Naive B cell (primary cell): ENCODE measurements at regions not wholly inside any gene's neighbourhood (a gene's known extent, or its start where the extent isn't known, plus 50 kb on each side); places are given as distances from the start of the nearest gene placed in this dataset.
"Not testable (repeated sequence)": the region's sequence is repeated elsewhere in the genome, so short reads cannot be mapped to it uniquely, and the experiment has no call there.

ENCODE experiments used
- ATAC-seq, 2 donors: fragments of 150-1000 bp; cut with Tn5 transposase; 2 replicates each; pipeline ENCODE4 v1.10.0; 2021; ENCODE audit warnings: low read depth in 2 of 2, mild to moderate bottlenecking in 2 of 2, moderate library complexity in 2 of 2
- DNase-seq: peaks from one replicate; pipeline ENCODE4 v3.0.0; 2022
- H3K27ac Mint-ChIP-seq, 6 donors: one replicate each; pipeline ENCODE4 v1.8.0; 2020 to 2022; ENCODE audit warnings: mild to moderate bottlenecking in 6 of 6, mixed read lengths in 6 of 6, moderate library complexity in 5 of 6, inconsistent platforms in 2 of 6
- H3K27me3 Mint-ChIP-seq, 3 donors: one replicate each; pipeline ENCODE4 v1.8.0; 2021 to 2022; ENCODE audit warnings: mixed read lengths in 3 of 3, mild to moderate bottlenecking in 1 of 3
- H3K36me3 Mint-ChIP-seq, 2 donors: one replicate each; pipeline ENCODE4 v1.8.0; 2020 to 2022; ENCODE audit warnings: mixed read lengths in 2 of 2, inconsistent platforms in 1 of 2, mild to moderate bottlenecking in 1 of 2
- H3K4me1 Mint-ChIP-seq, 3 donors: one replicate each; pipeline ENCODE4 v1.8.0; 2020 to 2022; ENCODE audit warnings: mixed read lengths in 3 of 3, inconsistent platforms in 1 of 3, mild to moderate bottlenecking in 1 of 3, moderate library complexity in 1 of 3
- H3K4me3 Mint-ChIP-seq, 8 donors: one replicate each; pipeline ENCODE4 v1.8.0; 2020 to 2022; ENCODE audit warnings: mild to moderate bottlenecking in 8 of 8, mixed read lengths in 8 of 8, moderate library complexity in 8 of 8, inconsistent platforms in 2 of 8
- H3K9me3 Mint-ChIP-seq, 7 donors: one replicate each; pipeline ENCODE4 v1.8.0; 2020 to 2022; ENCODE audit warnings: mixed read lengths in 7 of 7, mild to moderate bottlenecking in 5 of 7, inconsistent platforms in 2 of 7, moderate library complexity in 1 of 7

- no peak overlapping the region for H3K4me3 Mint-ChIP-seq
- no peaks in the 10 kb centered on the region for H3K9me3 Mint-ChIP-seq
Observed at GRCh38 chr1:245001252-245001651, 136.9 kb upstream of the HNRNPU start.

GRCh38 chr1:245000872-245001188 is 136.5 kb upstream of the HNRNPU start:
- H3K27me3 Mint-ChIP-seq, result no peaks in the 10 kb centered on the region
- peak; percentile 62 to 66 for ATAC-seq
- no peaks in the 10 kb centered on the region for H3K9me3 Mint-ChIP-seq
- peak overlapping the region in 3 of 6 donors; percentile 36 to 84 (median 50) for H3K27ac Mint-ChIP-seq
- DNase-seq, result no peak
- H3K36me3 Mint-ChIP-seq, result peaks cover 0 to under 1% of the 10 kb centered on the region in 2 donors
- H3K4me1 Mint-ChIP-seq, result peaks cover 6 to 17% (median 12%) of the 10 kb centered on the region in 3 donors
- H3K4me3 Mint-ChIP-seq, result peak overlapping the region in 2 of 8 donors; percentile 26 to 41

More at GRCh38 chr1:245001252-245001651, 136.9 kb upstream of the HNRNPU start:
- Mint-ChIP-seq H3K36me3 (no peaks in the 10 kb centered on the region), H3K27me3 (no peaks in the 10 kb centered on the region), H3K4me1 (peaks cover 6 to 17% (median 12%) of the 10 kb centered on the region in 3 donors), H3K27ac (peak overlapping the region in 1 of 6 donors; percentile 73)
- DNase-seq, result no peak
- no peak for ATAC-seq

- DNase-seq, H3K36me3 Mint-ChIP-seq, H3K27ac Mint-ChIP-seq, H3K9me3 Mint-ChIP-seq, H3K27me3 Mint-ChIP-seq, ATAC-seq: not testable (repeated sequence)
- Mint-ChIP-seq H3K4me3 (peak overlapping the region in 1 of 8 donors; percentile 6), H3K4me1 (peaks cover 6 to 17% (median 15%) of the 10 kb centered on the region in 3 donors)
Observed at GRCh38 chr1:244999644-245000043, 135.3 kb upstream of the HNRNPU start.

- no peak for DNase-seq
- Mint-ChIP-seq H3K9me3 (no peaks in the 10 kb centered on the region), H3K4me3 (no peak overlapping the region), H3K27ac (no peak overlapping the region), H3K27me3 (no peaks in the 10 kb centered on the region), H3K4me1 (peaks cover 6 to 17% (median 15%) of the 10 kb centered on the region in 3 donors), H3K36me3 (peaks cover 0 to 4% of the 10 kb centered on the region in 2 donors)
- no peak for ATAC-seq
Observed at GRCh38 chr1:244998717-244999346, 134.5 kb upstream of the HNRNPU start.

- ATAC-seq, result no peak
- peaks cover 3 to 14% (median 8%) of the 10 kb centered on the region in 3 donors for H3K4me1 Mint-ChIP-seq
- H3K9me3 Mint-ChIP-seq, result no peaks in the 10 kb centered on the region
Observed at GRCh38 chr1:244995602-244996400, 131.5 kb upstream of the HNRNPU start.

GRCh38 chr1:244992833-244993232 is 128.5 kb upstream of the HNRNPU start:
- DNase-seq (no peak), ATAC-seq (no peak)
- Mint-ChIP-seq H3K4me3 (peak overlapping the region in 1 of 8 donors; percentile 29), H3K9me3 (no peaks in the 10 kb centered on the region), H3K27ac (no peak overlapping the region), H3K4me1 (peaks cover 0 to 4% (median 0%) of the 10 kb centered on the region in 3 donors), H3K27me3 (no peaks in the 10 kb centered on the region), H3K36me3 (peaks cover 0 to 4% of the 10 kb centered on the region in 2 donors)

More at GRCh38 chr1:244995602-244996400, 131.5 kb upstream of the HNRNPU start:
- no peak for DNase-seq
- Mint-ChIP-seq H3K4me3 (no peak overlapping the region), H3K27me3 (no peaks in the 10 kb centered on the region), H3K27ac (peak overlapping the region in 1 of 6 donors; percentile 72), H3K36me3 (peaks cover 0 to 4% of the 10 kb centered on the region in 2 donors)

- Mint-ChIP-seq H3K4me1 (peaks cover 11 to 18% (median 18%) of the 10 kb centered on the region in 3 donors), H3K27ac (no peak overlapping the region), H3K4me3 (no peak overlapping the region), H3K9me3 (no peaks in the 10 kb centered on the region), H3K36me3 (no peaks in the 10 kb centered on the region), H3K27me3 (no peaks in the 10 kb centered on the region)
- DNase-seq (no peak), ATAC-seq (no peak)
Observed at GRCh38 chr1:244989813-244990212, 125.5 kb upstream of the HNRNPU start.

GRCh38 chr1:244988521-244988920 is 124.2 kb upstream of the HNRNPU start:
- Mint-ChIP-seq H3K36me3 (no peaks in the 10 kb centered on the region), H3K27me3 (no peaks in the 10 kb centered on the region)
- no peak for DNase-seq

GRCh38 chr1:244980605-244981004 is 116.3 kb upstream of the HNRNPU start:
- ATAC-seq (no peak), DNase-seq (no peak)
- Mint-ChIP-seq H3K27me3 (no peaks in the 10 kb centered on the region), H3K36me3 (no peaks in the 10 kb centered on the region), H3K4me1 (peaks cover 0 to 4% (median 0%) of the 10 kb centered on the region in 3 donors), H3K27ac (peak overlapping the region in 1 of 6 donors; percentile 49), H3K9me3 (no peaks in the 10 kb centered on the region), H3K4me3 (no peak overlapping the region)

More at GRCh38 chr1:244988521-244988920, 124.2 kb upstream of the HNRNPU start:
- peaks cover 11 to 18% (median 18%) of the 10 kb centered on the region in 3 donors for H3K4me1 Mint-ChIP-seq
- H3K4me3 Mint-ChIP-seq, result no peak overlapping the region
- ATAC-seq, result no peak
- no peak overlapping the region for H3K27ac Mint-ChIP-seq
- H3K9me3 Mint-ChIP-seq, result no peaks in the 10 kb centered on the region

GRCh38 chr1:244974550-244974949 is 110.2 kb upstream of the HNRNPU start:
- no peaks in the 10 kb centered on the region for H3K9me3 Mint-ChIP-seq
- no peak for DNase-seq
- no peaks in the 10 kb centered on the region for H3K27me3 Mint-ChIP-seq
- H3K4me1 Mint-ChIP-seq, result peaks cover 8 to 12% (median 11%) of the 10 kb centered on the region in 3 donors
- ATAC-seq, result no peak
- H3K4me3 Mint-ChIP-seq, result peak overlapping the region in 1 of 8 donors; percentile 63
- no peaks in the 10 kb centered on the region for H3K36me3 Mint-ChIP-seq
- peak overlapping the region in 1 of 6 donors; percentile 56 for H3K27ac Mint-ChIP-seq

- Mint-ChIP-seq H3K4me3 (peak overlapping the region in 1 of 8 donors; percentile 63), H3K36me3 (no peaks in the 10 kb centered on the region), H3K27ac (no peak overlapping the region), H3K27me3 (no peaks in the 10 kb centered on the region), H3K4me1 (peaks cover 10 to 15% (median 14%) of the 10 kb centered on the region in 3 donors), H3K9me3 (no peaks in the 10 kb centered on the region)
- DNase-seq, result no peak
- no peak for ATAC-seq
Observed at GRCh38 chr1:244974106-244974505, 109.8 kb upstream of the HNRNPU start.

GRCh38 chr1:244971552-244972216 is 107.3 kb upstream of the HNRNPU start:
- DNase-seq (no peak), ATAC-seq (no peak)
- H3K36me3 Mint-ChIP-seq, result no peaks in the 10 kb centered on the region
- peak overlapping the region; percentile 93 to 99 (median 96) for H3K4me3 Mint-ChIP-seq
- peak overlapping the region; percentile 98 to 99 (median 99) for H3K27ac Mint-ChIP-seq
- peaks cover 11 to 20% (median 17%) of the 10 kb centered on the region in 3 donors for H3K4me1 Mint-ChIP-seq
- H3K9me3 Mint-ChIP-seq, result no peaks in the 10 kb centered on the region
- H3K27me3 Mint-ChIP-seq, result no peaks in the 10 kb centered on the region

GRCh38 chr1:244970744-244971551 is 106.6 kb upstream of the HNRNPU start:
- ATAC-seq, result peak; percentile 60 to 66

More at GRCh38 chr1:244970744-244971551, 106.6 kb upstream of the HNRNPU start:
- Mint-ChIP-seq H3K4me3 (peak overlapping the region; percentile 93 to 99 (median 96)), H3K9me3 (no peaks in the 10 kb centered on the region), H3K4me1 (peaks cover 11 to 20% (median 17%) of the 10 kb centered on the region in 3 donors), H3K27me3 (no peaks in the 10 kb centered on the region), H3K27ac (peak overlapping the region; percentile 98 to 99 (median 99)), H3K36me3 (no peaks in the 10 kb centered on the region)
- peak; percentile 95 for DNase-seq
